Panc1 (cell line): ENCODE measurements at regions not wholly inside any gene's neighbourhood (a gene's known extent, or its start where the extent isn't known, plus 50 kb on each side); places are given as distances from the start of the nearest gene placed in this dataset.

Experiments
- POLR2AphosphoS5 ChIP-seq: IDR thresholded peaks from 2 replicates; pipeline ENCODE4 v1.6.1; 2012; ENCODE audit warnings: mild to moderate bottlenecking, low read depth, low read length, moderate library complexity
- REST ChIP-seq, 2 experiments: IDR thresholded peaks; 2 replicates each; pipeline ENCODE4 v1.6.1; 2011 to 2012; ENCODE audit warnings: low read depth in 2 of 2, control low read depth in 1 of 2, low read length in 1 of 2, mild to moderate bottlenecking in 1 of 2, moderate library complexity in 1 of 2; ENCODE audit not compliant: insufficient read depth in 1 of 2
- SIN3A ChIP-seq: IDR thresholded peaks from 2 replicates; pipeline ENCODE4 v1.6.1; 2012; ENCODE audit warnings: low read depth, mild to moderate bottlenecking, low read length, moderate library complexity, borderline replicate concordance; ENCODE audit not compliant: insufficient read depth
- TCF7L2 ChIP-seq: IDR thresholded peaks from 2 replicates; pipeline ENCODE4 v1.6.1; 2011; ENCODE audit warnings: mild to moderate bottlenecking, low read depth, low read length, inconsistent platforms
- TF ChIP-seq, protein P1 (sequence below): fragments of 450-650 bp; IDR thresholded peaks from 2 replicates; pipeline ENCODE4 v1.5.1; 2017; ENCODE audit warnings: mild to moderate bottlenecking

DNA sequence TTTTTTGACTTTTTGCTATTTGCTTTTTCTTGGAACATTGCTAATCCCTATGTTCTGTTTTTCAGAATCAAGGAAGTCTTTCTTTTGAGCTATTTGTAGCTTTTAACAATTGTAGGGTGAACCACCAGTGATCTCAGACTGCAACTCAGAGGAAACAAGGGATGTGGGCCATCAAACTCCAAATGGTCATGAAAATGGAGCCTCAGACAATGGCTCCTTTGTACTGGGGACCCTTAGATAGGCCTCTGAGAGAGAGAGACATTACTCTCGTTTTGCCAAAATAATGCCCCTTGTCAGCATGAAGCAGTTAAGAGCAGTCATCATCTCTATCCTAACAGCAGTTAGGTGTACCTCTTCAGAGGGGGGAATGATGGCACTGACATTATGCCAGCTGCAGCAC lies 56.4 kb upstream of the GJB6 start:
- TF ChIP-seq, protein P1, sequence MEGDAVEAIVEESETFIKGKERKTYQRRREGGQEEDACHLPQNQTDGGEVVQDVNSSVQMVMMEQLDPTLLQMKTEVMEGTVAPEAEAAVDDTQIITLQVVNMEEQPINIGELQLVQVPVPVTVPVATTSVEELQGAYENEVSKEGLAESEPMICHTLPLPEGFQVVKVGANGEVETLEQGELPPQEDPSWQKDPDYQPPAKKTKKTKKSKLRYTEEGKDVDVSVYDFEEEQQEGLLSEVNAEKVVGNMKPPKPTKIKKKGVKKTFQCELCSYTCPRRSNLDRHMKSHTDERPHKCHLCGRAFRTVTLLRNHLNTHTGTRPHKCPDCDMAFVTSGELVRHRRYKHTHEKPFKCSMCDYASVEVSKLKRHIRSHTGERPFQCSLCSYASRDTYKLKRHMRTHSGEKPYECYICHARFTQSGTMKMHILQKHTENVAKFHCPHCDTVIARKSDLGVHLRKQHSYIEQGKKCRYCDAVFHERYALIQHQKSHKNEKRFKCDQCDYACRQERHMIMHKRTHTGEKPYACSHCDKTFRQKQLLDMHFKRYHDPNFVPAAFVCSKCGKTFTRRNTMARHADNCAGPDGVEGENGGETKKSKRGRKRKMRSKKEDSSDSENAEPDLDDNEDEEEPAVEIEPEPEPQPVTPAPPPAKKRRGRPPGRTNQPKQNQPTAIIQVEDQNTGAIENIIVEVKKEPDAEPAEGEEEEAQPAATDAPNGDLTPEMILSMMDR: no peak
- TF ChIP-seq POLR2AphosphoS5 (no peak), REST (IDR thresholded peaks at IDR 0.05; ENCODE audit: insufficient read depth in 1 of 2, low read depth in 2 of 2, low read length in 1 of 2) (no peak), SIN3A (no peak), TCF7L2 (no peak)
